Activated gamma-delta T cell treated with Interleukin-2 at 50 U/mL for 16 hours (primary cell): ENCODE measurements at regions not wholly inside any gene's neighbourhood (a gene's known extent, or its start where the extent isn't known, plus 50 kb on each side); places are given as distances from the start of the nearest gene placed in this dataset.
"Not testable (repeated sequence)": the region's sequence is repeated elsewhere in the genome, so short reads cannot be mapped to it uniquely, and the experiment has no call there.

ENCODE experiments used
- DNase-seq: peaks from one replicate; pipeline ENCODE4 v3.0.0-alpha.2; 2020

DNA sequence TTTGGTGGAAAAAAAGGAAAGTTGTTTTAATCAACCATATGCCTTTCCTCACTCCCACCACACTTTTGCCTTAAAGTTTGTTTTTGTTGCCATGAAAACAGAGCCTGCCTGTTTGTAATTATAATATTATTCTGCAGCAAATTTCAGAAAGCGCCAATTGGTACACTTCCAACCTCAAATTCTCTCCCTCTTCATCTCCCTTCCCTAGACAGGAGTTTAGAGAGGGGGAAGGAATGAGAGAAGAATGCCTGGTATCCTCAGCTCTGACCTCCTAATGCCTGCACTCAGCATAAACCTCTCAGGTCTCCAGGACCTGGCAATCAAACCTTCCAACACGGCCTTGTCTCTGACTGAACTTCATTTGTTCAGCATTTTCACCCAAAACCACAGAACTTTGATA, 138.4 kb upstream of the HCCS start:
- DNase-seq, result no peak

DNA sequence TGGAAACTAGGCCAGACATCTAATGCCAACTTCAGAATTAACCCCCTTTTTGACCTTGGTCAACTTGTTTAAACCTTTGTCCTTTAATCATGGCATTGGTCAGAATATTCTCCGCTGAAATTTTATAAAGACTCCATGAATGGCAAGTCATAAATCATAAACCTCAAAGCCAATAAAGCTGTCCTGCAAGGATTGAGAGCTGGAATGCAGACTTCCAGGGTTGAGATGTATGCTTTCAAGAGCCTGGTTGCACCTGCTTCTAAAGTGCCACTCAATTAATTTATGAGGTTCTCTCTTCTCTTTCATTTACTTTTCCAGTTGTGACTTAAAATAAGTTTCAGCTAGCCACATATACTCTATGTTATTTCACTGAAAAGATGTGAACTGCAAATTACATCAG, 136.2 kb upstream of the HCCS start:
- no peak for DNase-seq

DNA sequence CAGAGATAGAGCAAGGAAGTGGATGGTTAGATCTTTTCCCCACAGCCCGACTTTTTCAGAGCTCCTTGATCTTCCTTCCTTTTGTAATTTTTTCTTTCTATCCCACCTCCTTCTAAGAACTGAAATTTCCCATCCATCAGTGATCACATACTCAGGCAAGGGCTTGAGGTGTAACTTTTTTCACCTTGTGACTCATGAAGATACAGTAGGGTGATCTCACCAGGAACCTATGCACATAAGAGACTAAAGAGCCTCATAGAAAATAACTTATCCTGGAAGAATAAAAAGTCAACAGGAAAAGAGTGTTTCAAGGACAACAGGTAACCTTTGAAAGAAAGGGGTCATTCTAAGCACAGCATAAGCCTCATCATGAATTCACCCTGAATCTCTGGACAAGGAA, 131.2 kb upstream of the HCCS start:
- DNase-seq, result no peak

DNA sequence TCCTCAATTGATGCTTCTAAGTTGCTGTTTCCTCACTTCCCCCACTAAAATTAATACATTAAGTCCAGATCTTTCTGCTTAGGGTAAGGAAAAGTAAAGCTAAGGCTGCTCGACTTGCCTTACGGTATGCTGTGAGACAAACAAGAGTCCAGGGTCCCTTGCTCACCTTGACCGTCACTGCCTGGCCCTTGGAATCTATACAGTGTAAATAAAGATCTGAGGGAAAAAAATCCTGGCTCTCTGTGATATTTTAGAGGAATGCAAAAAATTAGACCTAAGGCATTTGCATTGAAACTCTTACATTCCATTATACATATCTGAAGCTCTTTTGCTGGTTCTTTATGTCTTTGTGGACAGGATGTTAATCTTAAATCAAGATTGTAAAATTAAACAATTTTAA, 129.6 kb upstream of the HCCS start:
- no peak for DNase-seq

DNA sequence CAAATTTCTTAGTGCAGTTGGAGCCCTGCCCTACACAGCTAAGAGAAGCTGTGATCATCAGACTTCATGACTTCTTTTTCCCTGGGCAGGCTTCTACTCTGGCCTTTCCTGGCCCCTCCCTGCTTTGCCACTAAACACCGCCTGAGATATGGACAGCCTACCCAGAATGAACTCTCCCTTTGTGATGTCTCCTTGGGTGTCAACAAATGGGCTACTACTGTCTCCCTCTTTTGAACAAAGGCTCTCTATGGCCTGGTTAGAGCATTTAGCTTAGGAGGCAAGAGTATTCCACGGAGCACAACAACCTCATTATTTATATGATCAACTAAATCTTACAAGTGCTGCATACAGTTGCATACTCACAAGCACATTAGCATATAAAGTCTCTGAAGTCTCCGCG, 127.6 kb upstream of the HCCS start:
- DNase-seq, result no peak

DNA sequence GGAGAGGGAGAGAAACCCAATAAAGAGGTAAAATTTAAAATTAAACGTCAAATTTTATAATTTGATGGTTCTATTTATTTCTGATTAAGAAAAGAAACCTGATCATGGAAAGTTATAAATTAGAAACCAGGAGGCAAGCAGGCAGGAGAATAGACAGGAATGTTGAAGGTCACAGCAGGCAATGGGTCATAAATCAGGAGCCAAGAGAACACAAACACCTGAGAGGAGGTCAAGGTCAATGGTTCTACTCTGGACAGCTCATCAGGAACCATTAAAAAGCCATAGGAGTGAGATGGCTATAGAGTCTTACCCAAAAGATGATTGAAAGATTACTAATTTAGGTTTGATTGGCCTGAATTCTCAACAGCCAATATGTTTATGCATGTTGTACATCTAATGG, 126.9 kb upstream of the HCCS start:
- no peak for DNase-seq

DNA sequence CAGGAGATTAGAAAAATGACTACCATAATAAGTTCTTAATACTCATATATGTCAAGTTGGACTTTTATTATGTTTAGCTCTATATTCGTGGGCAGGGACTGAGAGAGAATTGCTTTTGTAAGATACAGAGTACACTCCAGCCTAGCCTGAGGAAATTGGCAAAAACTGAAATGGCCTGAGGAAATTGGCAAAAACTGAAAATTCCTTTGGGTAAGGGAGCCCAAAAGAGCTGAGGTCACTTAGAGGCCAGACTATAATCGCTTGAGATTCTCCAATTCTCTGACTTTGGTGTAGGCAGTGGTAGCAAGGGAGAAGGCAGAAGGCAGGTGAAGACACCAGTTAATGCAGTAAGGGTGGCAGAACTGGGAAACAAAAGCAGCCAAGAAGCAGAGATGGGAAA, 124.5 kb upstream of the HCCS start:
- DNase-seq, result no peak

DNA sequence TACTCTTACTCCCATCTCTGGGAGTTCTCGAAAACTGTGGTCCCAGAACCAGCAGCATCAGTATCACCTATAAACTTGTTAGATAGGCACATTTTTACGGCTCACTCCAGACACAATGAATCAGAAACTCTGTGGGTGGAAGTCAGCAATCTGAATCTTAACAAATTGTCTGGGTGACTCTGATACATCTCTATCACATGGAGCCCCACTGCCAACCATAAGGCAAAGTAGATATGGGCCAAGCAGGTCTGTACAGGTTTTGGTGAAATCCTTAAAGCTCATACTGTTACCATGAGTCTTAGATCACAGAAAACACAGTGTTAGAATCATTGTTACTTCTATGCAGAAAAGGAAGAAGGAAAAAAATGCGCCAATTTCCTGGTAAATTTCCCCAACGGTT, 122.5 kb upstream of the HCCS start:
- no peak for DNase-seq

DNA sequence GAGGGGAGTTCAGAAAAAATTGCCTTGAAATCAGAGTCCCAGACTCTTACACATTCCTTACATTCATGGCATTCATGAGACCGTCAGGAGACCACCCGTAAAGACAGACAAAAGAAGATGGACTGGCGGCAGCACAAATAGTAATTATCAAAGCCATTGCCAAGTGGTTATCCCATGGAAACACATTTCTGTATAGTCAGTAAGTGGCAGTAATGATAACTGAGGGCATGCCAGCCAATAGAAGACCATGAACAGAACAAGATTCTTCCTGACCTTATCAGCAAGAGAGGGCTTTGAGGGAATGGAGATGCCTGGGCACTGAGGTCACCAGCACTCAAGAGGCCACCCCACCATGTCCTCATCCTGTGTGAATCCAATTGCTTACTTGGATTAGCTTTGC, 121.7 kb upstream of the HCCS start:
- DNase-seq, result no peak

DNA sequence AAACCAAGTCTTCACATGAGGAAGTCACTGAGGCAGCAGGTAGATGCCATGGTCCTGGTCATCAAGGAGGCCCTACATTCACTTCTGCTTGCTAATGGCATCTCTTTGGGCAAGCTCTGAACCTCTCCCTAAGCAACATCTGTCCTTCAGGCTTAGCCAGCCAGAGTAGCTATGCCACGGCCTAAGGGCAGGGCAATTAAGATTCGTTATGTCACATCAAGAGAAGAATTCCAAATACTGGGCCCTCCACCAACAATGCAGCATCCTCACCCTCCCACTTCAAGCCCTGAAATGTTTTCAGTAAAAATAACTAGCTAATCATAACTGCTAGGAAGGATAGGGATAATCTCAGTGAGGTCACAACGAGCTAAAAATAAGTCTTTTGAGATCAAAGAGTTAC, 120.7 kb upstream of the HCCS start:
- DNase-seq, result no peak

DNA sequence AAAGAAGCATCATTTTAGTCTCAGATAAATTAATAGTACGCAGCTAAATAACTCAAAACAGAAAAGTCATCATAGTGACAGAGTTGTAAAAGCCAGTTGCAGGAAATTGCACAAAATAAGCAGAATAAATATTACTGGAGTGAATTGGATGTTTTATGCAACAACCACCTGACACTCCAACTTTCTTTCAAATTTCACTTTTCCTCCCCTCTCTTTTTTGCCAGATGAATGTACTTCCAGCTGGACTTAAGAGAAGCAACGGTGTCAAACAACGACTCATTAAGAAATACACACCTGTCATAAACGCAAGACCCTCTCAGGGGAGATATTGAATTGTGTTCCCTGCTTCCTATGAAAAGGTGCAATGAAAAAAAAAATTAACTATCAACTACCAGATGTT, 120.2 kb upstream of the HCCS start:
- no peak for DNase-seq

DNA sequence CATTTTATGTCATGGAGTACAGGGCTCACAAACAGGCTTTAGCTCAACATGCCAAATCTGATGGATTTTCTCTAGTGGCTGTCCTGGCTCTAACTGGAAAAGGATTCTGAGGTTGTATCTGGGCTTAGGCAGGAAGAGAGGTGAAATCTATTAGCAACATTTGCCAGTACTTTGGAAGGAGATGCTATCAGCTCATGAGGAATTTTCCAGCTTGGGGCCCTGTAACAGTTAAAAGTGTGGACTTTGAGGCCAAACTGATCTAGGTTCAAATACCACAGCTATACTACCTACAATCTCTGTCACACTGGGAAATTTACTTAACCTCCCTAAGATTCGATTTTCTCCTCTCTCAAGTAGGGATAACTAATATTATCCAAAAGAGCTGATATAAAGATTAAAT, 119.0 kb upstream of the HCCS start:
- no peak for DNase-seq

DNA sequence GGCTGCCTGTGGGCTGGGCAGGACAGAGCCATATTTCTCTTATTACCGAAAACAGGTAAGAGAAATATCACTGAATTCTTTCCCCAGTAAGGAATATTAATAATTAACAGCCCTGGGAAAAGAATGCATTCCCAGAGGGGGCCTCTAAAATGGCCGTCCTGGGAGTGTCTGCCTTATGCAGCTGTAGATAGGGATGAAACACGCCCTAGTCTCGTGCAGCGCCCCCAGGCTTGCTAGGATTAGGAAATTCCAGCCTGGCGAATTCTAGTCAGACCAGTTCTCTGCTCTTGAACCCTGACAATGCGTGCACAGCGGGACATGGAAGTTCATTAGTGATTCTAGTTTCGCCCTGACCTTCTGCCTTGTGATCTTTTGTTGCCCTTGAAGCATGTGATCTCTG, 104.1 kb upstream of the HCCS start:
- not testable (repeated sequence) for DNase-seq

DNA sequence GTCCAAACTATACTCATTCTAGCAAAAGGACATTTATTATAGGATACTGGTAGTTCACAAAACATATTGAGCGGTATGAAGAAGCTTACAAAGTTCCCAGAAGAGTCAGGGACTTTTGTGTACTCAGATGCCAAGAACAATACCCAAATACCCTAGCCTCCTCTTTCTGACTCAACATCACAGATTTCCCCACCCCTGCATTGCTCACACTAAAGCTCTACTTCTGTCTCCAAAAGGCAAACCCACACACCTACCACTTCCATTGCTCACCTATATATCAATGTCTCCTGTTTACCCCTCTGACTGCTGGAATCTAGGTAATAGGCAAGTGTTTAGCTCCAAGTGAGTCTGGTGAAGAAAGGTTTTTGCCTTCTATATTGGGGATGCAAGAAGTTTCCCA, 100.7 kb upstream of the HCCS start:
- no peak for DNase-seq

DNA sequence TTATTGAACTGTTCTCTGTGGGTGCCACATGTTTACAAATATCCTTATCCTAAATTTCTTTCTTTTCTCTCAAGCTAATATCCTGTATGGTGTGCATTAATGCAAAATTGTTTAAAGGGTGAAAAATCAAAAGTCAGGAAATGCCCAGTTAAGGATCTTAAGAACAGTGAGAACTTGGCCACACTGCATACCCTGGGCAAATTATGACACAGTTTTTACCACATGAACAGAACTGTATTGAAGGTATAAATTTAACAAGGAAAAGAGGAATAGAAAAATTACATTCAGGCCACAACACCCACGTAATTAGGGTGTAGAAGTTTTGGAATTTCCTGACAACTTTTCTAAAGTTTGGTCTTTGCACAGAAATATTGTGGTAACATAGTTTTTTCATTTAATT, 94.4 kb upstream of the HCCS start:
- DNase-seq, result no peak

DNA sequence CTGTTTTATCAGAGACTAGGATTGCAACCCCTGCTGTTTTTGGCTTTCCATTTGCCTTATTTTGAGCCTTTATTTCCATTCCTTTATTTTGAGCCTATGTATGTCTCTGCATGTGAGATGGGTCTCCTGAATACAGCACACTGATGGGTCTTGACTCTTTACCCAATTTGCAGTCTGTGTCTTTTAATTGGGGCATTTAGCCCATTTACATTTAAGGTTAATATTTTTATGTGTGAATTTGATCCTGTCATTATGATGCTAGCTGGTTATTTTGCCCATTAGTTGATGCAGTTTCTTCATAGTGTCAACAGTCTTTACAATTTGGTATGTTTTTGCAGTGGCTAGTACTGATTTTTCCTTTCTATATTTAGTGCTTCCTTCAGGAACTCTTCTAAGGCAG, 88.5 kb upstream of the HCCS start:
- not testable (repeated sequence) for DNase-seq

DNA sequence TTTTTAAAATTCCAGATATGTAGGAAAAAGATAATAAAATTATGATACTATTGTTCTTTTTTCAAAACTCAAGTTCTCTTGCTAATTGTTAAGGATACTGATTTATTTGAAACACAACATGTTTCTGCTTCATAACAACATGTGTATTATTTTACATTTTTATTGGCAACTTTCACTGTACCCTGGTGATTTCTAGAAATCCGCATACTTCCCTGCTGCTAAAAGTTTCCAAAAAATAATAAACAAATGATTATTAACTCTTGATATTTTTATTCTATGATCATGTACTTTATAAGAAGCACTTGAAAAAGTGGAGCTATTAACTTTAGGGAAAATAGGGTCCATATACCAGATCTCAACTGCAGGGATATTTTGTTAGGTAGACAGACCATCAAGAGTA, 71.2 kb upstream of the HCCS start:
- no peak for DNase-seq

DNA sequence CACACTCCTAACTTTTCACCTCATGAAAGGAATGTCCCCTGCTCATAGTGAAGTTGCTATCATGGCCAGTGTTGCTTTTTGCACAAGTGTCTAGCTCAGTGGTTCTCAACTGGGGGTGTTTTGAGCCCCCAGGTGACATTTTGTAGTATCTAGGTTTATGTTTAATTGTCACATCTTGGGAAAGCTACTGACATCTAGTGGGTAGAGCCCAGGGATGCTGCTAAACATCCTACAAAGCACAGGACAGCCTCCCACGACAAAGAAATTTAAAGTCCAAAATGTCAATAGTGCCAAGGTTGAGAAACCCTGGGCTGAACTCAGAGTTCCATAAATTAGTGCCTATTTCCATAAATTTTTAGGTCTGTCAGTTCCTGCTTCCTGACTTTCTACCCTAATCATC, 70.7 kb upstream of the HCCS start:
- no peak for DNase-seq

DNA sequence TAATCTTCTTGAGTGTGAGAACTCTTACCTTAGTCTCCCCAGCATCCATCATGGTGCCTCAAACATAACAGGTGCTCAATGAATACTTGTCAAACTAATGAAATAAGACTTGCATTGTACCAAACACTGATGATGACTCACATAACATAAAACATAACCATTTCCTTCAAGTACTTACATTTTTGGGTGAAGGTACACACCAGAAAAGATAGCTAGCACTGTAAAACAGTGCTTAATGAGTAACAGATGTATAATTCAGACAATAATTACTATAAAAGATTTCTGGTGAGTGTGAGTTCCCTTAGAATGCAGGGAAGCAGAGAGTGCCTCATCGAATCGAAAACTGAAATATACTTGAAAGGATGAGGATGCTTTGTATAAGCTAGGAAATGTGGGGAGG, 70.1 kb upstream of the HCCS start:
- no peak for DNase-seq

DNA sequence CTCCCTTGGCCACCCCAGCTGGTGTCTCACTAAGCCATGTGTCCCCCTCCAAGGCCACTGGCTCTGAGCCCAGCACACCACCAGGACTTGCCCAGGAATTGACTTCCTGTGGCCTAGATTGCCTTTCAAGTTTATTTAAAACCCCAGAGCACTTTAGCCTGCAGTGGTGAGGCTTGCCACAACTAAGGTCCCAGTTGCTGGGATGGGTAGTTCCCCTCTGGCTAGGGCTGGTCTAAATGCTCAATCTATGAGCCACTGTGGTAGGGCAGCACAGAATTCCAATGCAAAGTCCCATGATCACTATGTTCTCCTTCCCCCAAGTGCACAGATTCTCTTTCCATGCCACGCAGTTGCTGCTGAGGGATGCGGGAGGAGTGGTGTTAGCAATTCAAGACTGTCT, 61.1 kb upstream of the HCCS start:
- DNase-seq, result no peak

DNA sequence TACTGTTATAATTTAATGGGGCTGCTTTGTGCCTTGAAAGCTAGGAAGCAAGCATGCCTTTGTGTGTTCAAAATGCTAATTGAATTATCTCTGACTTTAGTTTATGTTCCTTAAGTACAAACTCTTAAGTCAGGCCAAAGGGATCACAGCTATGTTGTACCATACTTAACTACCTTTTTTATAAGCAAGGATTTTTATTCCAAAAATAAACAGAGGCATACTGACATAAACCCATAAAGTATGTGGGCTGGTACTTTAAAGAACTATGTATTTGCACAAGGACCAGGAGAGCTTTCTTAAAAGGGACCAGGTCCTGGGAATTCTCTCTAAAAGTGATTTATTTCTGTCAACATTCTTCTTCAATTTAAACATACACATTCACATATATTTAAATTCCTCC, 57.8 kb upstream of the HCCS start:
- DNase-seq, result no peak

DNA sequence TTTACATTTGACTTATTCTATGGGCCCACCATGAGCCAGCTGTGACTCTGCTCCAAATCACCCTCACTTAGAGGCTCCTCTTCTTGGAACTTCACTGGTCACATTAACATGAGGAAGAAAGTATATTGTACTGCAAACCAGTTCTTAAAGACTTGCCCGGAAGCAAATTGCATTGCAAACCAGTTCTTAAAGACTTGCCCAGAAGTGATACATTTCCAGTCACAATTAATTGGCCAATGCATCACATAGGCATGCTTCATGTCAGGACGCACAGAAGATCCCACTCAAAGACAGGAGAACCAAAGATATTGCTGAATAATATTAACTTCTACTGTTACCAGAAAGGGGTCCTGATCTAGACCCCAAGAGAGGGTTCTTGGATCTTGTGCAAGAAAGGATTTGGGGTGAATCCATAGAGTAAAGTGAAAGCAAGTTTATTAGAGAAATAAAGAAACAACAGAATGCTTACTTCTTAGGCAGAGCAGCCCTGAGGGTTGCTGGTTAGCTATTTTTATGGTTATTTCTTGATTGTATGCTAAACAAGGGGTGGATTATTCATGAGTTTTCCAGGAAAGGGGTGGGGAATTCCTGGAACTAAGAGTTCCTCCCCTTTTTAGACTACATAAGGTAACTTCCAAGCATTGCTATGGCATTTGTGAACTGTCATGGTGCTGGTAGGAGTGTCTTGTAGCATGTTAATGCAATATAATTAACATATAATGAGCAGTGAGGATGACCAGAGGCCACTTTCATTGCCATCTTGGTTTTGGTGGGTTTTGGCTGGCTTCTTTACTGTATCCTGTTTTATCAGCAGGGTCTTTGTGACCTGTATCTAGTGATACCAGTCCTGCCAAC, 54.6 kb upstream of the HCCS start:
- DNase-seq, result no peak

DNA sequence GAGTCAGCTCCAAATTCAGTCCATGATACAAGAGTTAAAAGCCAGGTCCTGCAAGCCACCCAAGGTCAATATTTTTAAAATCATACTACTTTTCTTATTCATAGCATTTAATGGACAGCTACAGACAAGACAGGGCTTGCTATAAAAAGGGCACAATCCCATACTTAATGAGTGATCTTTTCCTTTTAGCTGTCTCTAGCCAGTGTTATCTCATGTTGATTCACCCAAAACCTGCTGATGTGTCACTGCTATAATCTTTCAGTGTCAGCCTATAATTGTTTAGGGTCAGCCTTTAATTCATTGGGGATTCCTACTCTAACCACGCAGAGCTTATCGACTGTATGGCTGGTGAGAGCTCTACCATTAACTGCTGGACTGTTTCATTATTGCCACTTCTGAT, 51.2 kb upstream of the HCCS start:
- DNase-seq, result no peak
